Endothelial cell (in vitro differentiated cells): ENCODE measurements at regions not wholly inside any gene's neighbourhood (a gene's known extent, or its start where the extent isn't known, plus 50 kb on each side); places are given as distances from the start of the nearest gene placed in this dataset.

Source experiments
- DNase-seq: peaks from one replicate; pipeline ENCODE4 v3.0.0; 2021; ENCODE audit warnings: low spot score
- H3K27ac Mint-ChIP-seq: one replicate; pipeline ENCODE4 v1.8.0; 2021; ENCODE audit warnings: mixed read lengths, inconsistent platforms; ENCODE audit not compliant: unreplicated experiment
- H3K27me3 Mint-ChIP-seq: one replicate; pipeline ENCODE4 v1.8.0; 2021; ENCODE audit warnings: mild to moderate bottlenecking, moderate library complexity, mixed read lengths, inconsistent platforms; ENCODE audit not compliant: unreplicated experiment
- H3K36me3 Mint-ChIP-seq: one replicate; pipeline ENCODE4 v1.8.0; 2021; ENCODE audit warnings: mild to moderate bottlenecking, low read depth, mixed read lengths, inconsistent platforms; ENCODE audit not compliant: unreplicated experiment
- H3K4me1 Mint-ChIP-seq: one replicate; pipeline ENCODE4 v1.8.0; 2021; ENCODE audit warnings: mild to moderate bottlenecking, mixed read lengths, inconsistent platforms; ENCODE audit not compliant: unreplicated experiment
- H3K4me3 Mint-ChIP-seq: one replicate; pipeline ENCODE4 v1.8.0; 2021; ENCODE audit warnings: mild to moderate bottlenecking, mixed read lengths, inconsistent platforms; ENCODE audit not compliant: unreplicated experiment
- H3K9me3 Mint-ChIP-seq: one replicate; pipeline ENCODE4 v1.8.0; 2021; ENCODE audit warnings: mixed read lengths, inconsistent platforms; ENCODE audit not compliant: unreplicated experiment
- CTCF ChIP-seq: fragments of 200-600 bp; sonication (generic); IDR thresholded peaks from one replicate; pipeline ENCODE4 v1.5.0; 2021; ENCODE audit warnings: antibody characterized with exemption; ENCODE audit not compliant: unreplicated experiment

DNA sequence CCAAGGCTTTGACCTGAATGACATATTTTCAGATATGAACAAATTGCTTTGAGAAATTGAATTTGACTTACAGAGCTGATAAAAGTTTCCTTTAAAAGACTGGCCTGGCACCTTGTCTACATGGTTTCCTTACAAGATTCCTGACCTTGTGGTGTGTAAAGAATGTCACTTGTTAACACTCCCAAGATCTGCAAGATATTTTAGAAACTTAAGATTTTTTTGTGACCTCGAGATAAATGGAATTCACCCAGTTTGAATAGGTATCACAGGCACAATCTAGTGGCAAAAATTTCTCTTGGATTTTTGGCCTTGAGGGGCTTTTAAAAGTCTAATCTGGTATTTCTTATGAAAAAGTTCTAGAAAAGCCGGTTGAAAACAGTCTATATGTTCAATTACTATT is 1568.9 kb upstream of the IGFBP7 start:
- no peaks in the 10 kb centered on the region for H3K36me3 Mint-ChIP-seq
- DNase-seq = no peak
- H3K9me3 Mint-ChIP-seq = no peaks in the 10 kb centered on the region
- no peak overlapping the region for H3K27ac Mint-ChIP-seq
- H3K4me3 Mint-ChIP-seq = no peak overlapping the region
- no peaks in the 10 kb centered on the region for H3K4me1 Mint-ChIP-seq
- no peak for TF ChIP-seq CTCF
- no peaks in the 10 kb centered on the region for H3K27me3 Mint-ChIP-seq

GRCh38 chr4:58669783-58670182 is 1559.6 kb upstream of the IGFBP7 start:
- H3K9me3 Mint-ChIP-seq = no peaks in the 10 kb centered on the region
- no peak for TF ChIP-seq CTCF
- H3K4me3 Mint-ChIP-seq = no peak overlapping the region
- H3K4me1 Mint-ChIP-seq = no peaks in the 10 kb centered on the region
- no peak for DNase-seq
- no peaks in the 10 kb centered on the region for H3K36me3 Mint-ChIP-seq
- H3K27me3 Mint-ChIP-seq = no peaks in the 10 kb centered on the region
- no peak overlapping the region for H3K27ac Mint-ChIP-seq

DNA sequence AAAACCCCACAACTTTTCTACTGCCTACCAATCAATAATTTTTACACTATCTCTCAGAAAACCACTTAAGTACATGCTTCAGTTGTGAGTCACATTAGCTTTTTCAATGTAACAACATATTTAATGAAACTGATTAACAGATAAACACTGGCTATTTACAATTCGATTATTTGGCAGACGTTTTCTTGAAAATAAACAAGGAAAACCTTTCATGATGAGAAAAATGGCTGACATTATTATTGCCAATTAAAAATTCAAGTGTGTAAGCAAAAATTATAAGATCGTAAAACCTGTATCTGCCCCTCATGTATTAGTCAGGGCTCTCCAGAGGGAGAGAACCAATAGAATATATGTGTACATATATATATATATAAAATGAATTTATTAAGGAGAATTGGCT is 1555.5 kb upstream of the IGFBP7 start:
- no peak for TF ChIP-seq CTCF
- no peaks in the 10 kb centered on the region for H3K36me3 Mint-ChIP-seq
- no peak overlapping the region for H3K27ac Mint-ChIP-seq
- H3K4me1 Mint-ChIP-seq = no peaks in the 10 kb centered on the region
- no peak overlapping the region for H3K4me3 Mint-ChIP-seq
- no peaks in the 10 kb centered on the region for H3K27me3 Mint-ChIP-seq
- H3K9me3 Mint-ChIP-seq = no peaks in the 10 kb centered on the region
- no peak for DNase-seq

DNA sequence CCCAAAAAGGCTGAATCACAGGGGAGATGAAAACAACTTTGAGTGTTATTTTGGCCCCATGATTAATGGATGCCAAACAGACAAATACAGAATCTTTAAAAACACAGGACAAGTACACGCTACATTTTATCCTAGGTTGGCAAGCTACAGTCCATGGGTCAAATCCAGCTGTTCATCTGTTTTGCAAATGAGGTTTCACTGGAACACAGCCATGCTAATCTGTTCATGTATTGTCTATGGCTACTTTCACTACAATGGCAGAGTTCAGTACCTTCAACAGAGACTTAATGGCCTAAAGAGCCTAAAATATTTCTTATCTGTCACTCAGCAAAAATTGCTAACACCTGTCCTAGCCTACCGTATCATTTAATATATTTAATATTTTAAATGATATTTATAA is 1548.5 kb upstream of the IGFBP7 start:
- no peak for TF ChIP-seq CTCF
- H3K4me3 Mint-ChIP-seq = no peak overlapping the region
- H3K36me3 Mint-ChIP-seq = no peaks in the 10 kb centered on the region
- H3K27ac Mint-ChIP-seq = no peak overlapping the region
- no peak for DNase-seq
- no peaks in the 10 kb centered on the region for H3K9me3 Mint-ChIP-seq
- no peaks in the 10 kb centered on the region for H3K27me3 Mint-ChIP-seq
- H3K4me1 Mint-ChIP-seq = no peaks in the 10 kb centered on the region

- no peak for DNase-seq
- Mint-ChIP-seq H3K36me3 (no peaks in the 10 kb centered on the region), H3K4me3 (no peak overlapping the region), H3K27me3 (no peaks in the 10 kb centered on the region), H3K9me3 (no peaks in the 10 kb centered on the region), H3K4me1 (no peaks in the 10 kb centered on the region), H3K27ac (no peak overlapping the region)
- TF ChIP-seq CTCF = no peak
These were observed 1543.1 kb upstream of the IGFBP7 start for GRCh38 chr4:58653251-58653650.
